Mammary epithelial cell (primary cell): ENCODE measurements at regions not wholly inside any gene's neighbourhood (a gene's known extent, or its start where the extent isn't known, plus 50 kb on each side); places are given as distances from the start of the nearest gene placed in this dataset.

Experiments used
- EZH2 ChIP-seq: IDR thresholded peaks from 2 replicates; pipeline ENCODE4 v1.6.1; 2012; ENCODE audit warnings: low read length, inconsistent platforms, borderline replicate concordance
- TF ChIP-seq, protein P1 (sequence below), 2 donors: IDR thresholded peaks in 1 of 2; conservative IDR thresholded peaks in 1 of 2; 2 replicates each; pipeline ENCODE4 v1.5.1; 2011 to 2012; ENCODE audit warnings: inconsistent platforms in 2 of 2, low read length in 2 of 2, mild to moderate bottlenecking in 2 of 2, control low read depth in 1 of 2, low read depth in 1 of 2; ENCODE audit not compliant: insufficient read depth in 1 of 2; ENCODE audit errors: extremely low read depth in 1 of 2

DNA sequence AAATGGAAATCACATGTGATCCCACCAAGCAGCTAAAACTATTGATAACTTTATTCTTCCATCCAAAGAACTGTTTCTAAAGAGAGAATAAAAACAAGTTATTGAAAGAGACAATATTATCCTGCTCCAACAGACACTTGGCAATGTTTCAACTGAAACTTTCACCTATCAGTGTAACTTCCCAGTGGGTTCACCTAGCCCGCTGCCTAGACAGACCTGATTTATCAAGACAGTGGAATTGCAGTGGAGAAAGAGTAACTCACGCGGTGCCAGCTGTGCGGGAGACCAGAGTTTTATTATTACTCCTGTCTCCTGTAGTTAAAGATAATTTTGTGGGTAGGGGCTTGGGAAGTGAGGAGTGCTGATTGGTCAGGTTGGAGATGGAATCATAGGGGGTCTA lies 199.8 kb downstream of the AHR start:
- TF ChIP-seq, protein P1, sequence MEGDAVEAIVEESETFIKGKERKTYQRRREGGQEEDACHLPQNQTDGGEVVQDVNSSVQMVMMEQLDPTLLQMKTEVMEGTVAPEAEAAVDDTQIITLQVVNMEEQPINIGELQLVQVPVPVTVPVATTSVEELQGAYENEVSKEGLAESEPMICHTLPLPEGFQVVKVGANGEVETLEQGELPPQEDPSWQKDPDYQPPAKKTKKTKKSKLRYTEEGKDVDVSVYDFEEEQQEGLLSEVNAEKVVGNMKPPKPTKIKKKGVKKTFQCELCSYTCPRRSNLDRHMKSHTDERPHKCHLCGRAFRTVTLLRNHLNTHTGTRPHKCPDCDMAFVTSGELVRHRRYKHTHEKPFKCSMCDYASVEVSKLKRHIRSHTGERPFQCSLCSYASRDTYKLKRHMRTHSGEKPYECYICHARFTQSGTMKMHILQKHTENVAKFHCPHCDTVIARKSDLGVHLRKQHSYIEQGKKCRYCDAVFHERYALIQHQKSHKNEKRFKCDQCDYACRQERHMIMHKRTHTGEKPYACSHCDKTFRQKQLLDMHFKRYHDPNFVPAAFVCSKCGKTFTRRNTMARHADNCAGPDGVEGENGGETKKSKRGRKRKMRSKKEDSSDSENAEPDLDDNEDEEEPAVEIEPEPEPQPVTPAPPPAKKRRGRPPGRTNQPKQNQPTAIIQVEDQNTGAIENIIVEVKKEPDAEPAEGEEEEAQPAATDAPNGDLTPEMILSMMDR (conservative IDR thresholded peaks at IDR 0.05 in 1 of 2, IDR thresholded peaks at IDR 0.05 in 1 of 2; ENCODE audit: extremely low read depth in 1 of 2, insufficient read depth in 1 of 2, low read depth in 1 of 2, low read length in 2 of 2), result no peak
- no peak for TF ChIP-seq EZH2
